Gastrocnemius medialis (tissue), 4 donors: ENCODE measurements at regions not wholly inside any gene's neighbourhood (a gene's known extent, or its start where the extent isn't known, plus 50 kb on each side); places are given as distances from the start of the nearest gene placed in this dataset.

Experiments used
- POLR2A ChIP-seq, 2 donors: fragments of 450-650 bp; IDR thresholded peaks; one replicate each; pipeline ENCODE4 v1.6.1; 2017; ENCODE audit warnings: antibody characterized with exemption in 2 of 2, mild to moderate bottlenecking in 2 of 2, moderate library complexity in 2 of 2
- TF ChIP-seq, protein P1 (sequence below), 5 experiments: fragments of 450-650 bp in 3 of 5; fragments of 200-600 bp in 2 of 5; sonication (generic) in 2 of 5; IDR thresholded peaks in 4 of 5; conservative IDR thresholded peaks in 1 of 5; 1 replicate in 4 of 5; 2 replicates in 1 of 5; pipeline ENCODE4 v1.5.1; 2016 to 2019; ENCODE audit warnings: antibody characterized with exemption in 5 of 5, mild to moderate bottlenecking in 3 of 5, moderate library complexity in 3 of 5

DNA sequence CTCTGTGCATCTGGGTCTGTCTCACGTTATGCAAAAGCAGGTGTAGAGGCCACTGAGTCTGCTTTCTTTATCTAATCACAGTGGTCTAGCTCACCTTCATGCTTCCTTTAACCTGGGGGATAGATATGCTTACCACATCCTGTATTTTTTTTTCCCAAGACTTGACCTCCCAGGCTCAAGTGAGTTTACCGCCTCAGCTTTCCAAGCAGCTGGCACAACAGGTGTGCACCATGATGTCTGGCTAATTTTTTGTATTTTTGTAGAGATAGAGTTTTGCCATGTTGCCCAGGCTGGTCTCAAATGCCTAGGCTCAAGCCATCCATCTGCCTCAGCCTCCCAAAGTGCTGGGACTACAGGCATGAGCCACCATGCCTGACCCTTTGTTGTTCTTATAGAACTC lies 236.0 kb downstream of the ATP23 start:
- TF ChIP-seq, protein P1, sequence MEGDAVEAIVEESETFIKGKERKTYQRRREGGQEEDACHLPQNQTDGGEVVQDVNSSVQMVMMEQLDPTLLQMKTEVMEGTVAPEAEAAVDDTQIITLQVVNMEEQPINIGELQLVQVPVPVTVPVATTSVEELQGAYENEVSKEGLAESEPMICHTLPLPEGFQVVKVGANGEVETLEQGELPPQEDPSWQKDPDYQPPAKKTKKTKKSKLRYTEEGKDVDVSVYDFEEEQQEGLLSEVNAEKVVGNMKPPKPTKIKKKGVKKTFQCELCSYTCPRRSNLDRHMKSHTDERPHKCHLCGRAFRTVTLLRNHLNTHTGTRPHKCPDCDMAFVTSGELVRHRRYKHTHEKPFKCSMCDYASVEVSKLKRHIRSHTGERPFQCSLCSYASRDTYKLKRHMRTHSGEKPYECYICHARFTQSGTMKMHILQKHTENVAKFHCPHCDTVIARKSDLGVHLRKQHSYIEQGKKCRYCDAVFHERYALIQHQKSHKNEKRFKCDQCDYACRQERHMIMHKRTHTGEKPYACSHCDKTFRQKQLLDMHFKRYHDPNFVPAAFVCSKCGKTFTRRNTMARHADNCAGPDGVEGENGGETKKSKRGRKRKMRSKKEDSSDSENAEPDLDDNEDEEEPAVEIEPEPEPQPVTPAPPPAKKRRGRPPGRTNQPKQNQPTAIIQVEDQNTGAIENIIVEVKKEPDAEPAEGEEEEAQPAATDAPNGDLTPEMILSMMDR (IDR thresholded peaks at IDR 0.05 in 4 of 5, conservative IDR thresholded peaks at IDR 0.05 in 1 of 5): no peak
- no peak for TF ChIP-seq POLR2A (IDR thresholded peaks at IDR 0.05)
